ENCODE measurements at regions not wholly inside any gene's neighbourhood (a gene's known extent, or its start where the extent isn't known, plus 50 kb on each side); places are given as distances from the start of the nearest gene placed in this dataset.

- TF ChIP-seq, protein P1, sequence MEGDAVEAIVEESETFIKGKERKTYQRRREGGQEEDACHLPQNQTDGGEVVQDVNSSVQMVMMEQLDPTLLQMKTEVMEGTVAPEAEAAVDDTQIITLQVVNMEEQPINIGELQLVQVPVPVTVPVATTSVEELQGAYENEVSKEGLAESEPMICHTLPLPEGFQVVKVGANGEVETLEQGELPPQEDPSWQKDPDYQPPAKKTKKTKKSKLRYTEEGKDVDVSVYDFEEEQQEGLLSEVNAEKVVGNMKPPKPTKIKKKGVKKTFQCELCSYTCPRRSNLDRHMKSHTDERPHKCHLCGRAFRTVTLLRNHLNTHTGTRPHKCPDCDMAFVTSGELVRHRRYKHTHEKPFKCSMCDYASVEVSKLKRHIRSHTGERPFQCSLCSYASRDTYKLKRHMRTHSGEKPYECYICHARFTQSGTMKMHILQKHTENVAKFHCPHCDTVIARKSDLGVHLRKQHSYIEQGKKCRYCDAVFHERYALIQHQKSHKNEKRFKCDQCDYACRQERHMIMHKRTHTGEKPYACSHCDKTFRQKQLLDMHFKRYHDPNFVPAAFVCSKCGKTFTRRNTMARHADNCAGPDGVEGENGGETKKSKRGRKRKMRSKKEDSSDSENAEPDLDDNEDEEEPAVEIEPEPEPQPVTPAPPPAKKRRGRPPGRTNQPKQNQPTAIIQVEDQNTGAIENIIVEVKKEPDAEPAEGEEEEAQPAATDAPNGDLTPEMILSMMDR (IDR thresholded peaks at IDR 0.05): no peak
- TF ChIP-seq POLR2A (IDR thresholded peaks at IDR 0.05): no peak
These were observed 335.4 kb upstream of the ANKRD30A start for GRCh38 chr10:36789974-36790373.

Data from right lobe of liver (tissue), 4 donors.